NT2/D1 (cell line): ENCODE measurements at regions not wholly inside any gene's neighbourhood (a gene's known extent, or its start where the extent isn't known, plus 50 kb on each side); places are given as distances from the start of the nearest gene placed in this dataset.
A peak's percentile ranks its signal among the peaks of the same experiment; 100 is the strongest.

Source experiments
- DNase-seq: peaks from one replicate; pipeline ENCODE4 v3.0.0-alpha.2; 2011; ENCODE audit warnings: low read depth, low spot score
- H3K27me3 ChIP-seq: 2 replicates; pipeline ENCODE4 v1.6.0; 2011; ENCODE audit warnings: mild to moderate bottlenecking; ENCODE audit not compliant: insufficient read length, insufficient read depth
- H3K36me3 ChIP-seq: 2 replicates; pipeline ENCODE4 v1.6.1; 2011; ENCODE audit warnings: mild to moderate bottlenecking, low read length, mixed read lengths; ENCODE audit not compliant: insufficient read depth, insufficient read length
- H3K4me1 ChIP-seq: 2 replicates; pipeline ENCODE4 v1.5.1; 2011; ENCODE audit not compliant: insufficient read depth, insufficient read length
- H3K4me3 ChIP-seq: 2 replicates; pipeline ENCODE4 v1.5.1; 2011; ENCODE audit warnings: low read depth; ENCODE audit not compliant: insufficient read length
- H3K9ac ChIP-seq: 2 replicates; pipeline ENCODE4 v1.6.0; 2011; ENCODE audit warnings: low read depth; ENCODE audit not compliant: insufficient read length
- H3K9me3 ChIP-seq: 2 replicates; pipeline ENCODE4 v1.5.1; 2011; ENCODE audit warnings: mild to moderate bottlenecking, low read length; ENCODE audit not compliant: insufficient read depth
- SUZ12 ChIP-seq: IDR thresholded peaks from 2 replicates; pipeline ENCODE4 v1.6.1; 2011; ENCODE audit not compliant: insufficient read length, insufficient read depth; ENCODE audit errors: extremely low read depth
- YY1 ChIP-seq: IDR thresholded peaks from 2 replicates; pipeline ENCODE4 v1.6.1; 2011; ENCODE audit not compliant: insufficient read length, insufficient read depth
- ZNF274 ChIP-seq: IDR thresholded peaks from 2 replicates; pipeline ENCODE4 v1.6.1; 2011; ENCODE audit warnings: mild to moderate bottlenecking, low read depth, low read length

- Histone ChIP-seq H3K36me3 (no peaks in the 10 kb centered on the region), H3K9ac (no peak overlapping the region), H3K4me1 (no peaks in the 10 kb centered on the region), H3K9me3 (no peaks in the 10 kb centered on the region), H3K27me3 (no peaks in the 10 kb centered on the region), H3K4me3 (no peak overlapping the region)
- TF ChIP-seq ZNF274: no peak
- TF ChIP-seq YY1: no peak
- no peak for TF ChIP-seq SUZ12
- DNase-seq: no peak
These were observed 321.4 kb upstream of the WWC1 start for GRCh38 chr5:167969998-167970397.

- no peaks in the 10 kb centered on the region for H3K27me3 ChIP-seq
- TF ChIP-seq SUZ12 (no peak), YY1 (no peak), ZNF274 (no peak)
- H3K9ac ChIP-seq: no peak overlapping the region
- no peaks in the 10 kb centered on the region for H3K9me3 ChIP-seq
- H3K4me3 ChIP-seq: no peak overlapping the region
- H3K4me1 ChIP-seq: no peaks in the 10 kb centered on the region
- DNase-seq: no peak
- H3K36me3 ChIP-seq: no peaks in the 10 kb centered on the region
These were observed 319.7 kb upstream of the WWC1 start for GRCh38 chr5:167971706-167972105.

GRCh38 chr5:167973126-167973525 lies 318.3 kb upstream of the WWC1 start:
- no peak overlapping the region for H3K9ac ChIP-seq
- H3K9me3 ChIP-seq: no peaks in the 10 kb centered on the region
- no peaks in the 10 kb centered on the region for H3K36me3 ChIP-seq
- no peak overlapping the region for H3K4me3 ChIP-seq
- no peak for DNase-seq
- no peaks in the 10 kb centered on the region for H3K4me1 ChIP-seq
- TF ChIP-seq ZNF274 (no peak), SUZ12 (no peak)
- no peaks in the 10 kb centered on the region for H3K27me3 ChIP-seq

- H3K36me3 ChIP-seq: no peaks in the 10 kb centered on the region
- no peak overlapping the region for H3K4me3 ChIP-seq
- DNase-seq: no peak
- H3K4me1 ChIP-seq: no peaks in the 10 kb centered on the region
- no peak for TF ChIP-seq SUZ12
- no peaks in the 10 kb centered on the region for H3K9me3 ChIP-seq
- H3K27me3 ChIP-seq: no peaks in the 10 kb centered on the region
- H3K9ac ChIP-seq: no peak overlapping the region
These were observed 306.5 kb upstream of the WWC1 start for GRCh38 chr5:167984951-167985350.

- no peak for TF ChIP-seq ZNF274
- no peak for TF ChIP-seq YY1
- TF ChIP-seq SUZ12: no peak
- DNase-seq: no peak
- Histone ChIP-seq H3K9me3 (no peaks in the 10 kb centered on the region), H3K27me3 (no peaks in the 10 kb centered on the region), H3K4me3 (no peak overlapping the region), H3K36me3 (no peaks in the 10 kb centered on the region), H3K9ac (no peak overlapping the region), H3K4me1 (no peaks in the 10 kb centered on the region)
These were observed 306.1 kb upstream of the WWC1 start for GRCh38 chr5:167985373-167985772.

- TF ChIP-seq YY1 (no peak), ZNF274 (no peak), SUZ12 (no peak)
These were observed 303.8 kb upstream of the WWC1 start for GRCh38 chr5:167987490-167988280.

GRCh38 chr5:167992868-167993267 lies 298.6 kb upstream of the WWC1 start:
- no peaks in the 10 kb centered on the region for H3K9me3 ChIP-seq
- no peak overlapping the region for H3K9ac ChIP-seq
- no peaks in the 10 kb centered on the region for H3K4me1 ChIP-seq
- H3K36me3 ChIP-seq: no peaks in the 10 kb centered on the region
- DNase-seq: no peak
- H3K4me3 ChIP-seq: no peak overlapping the region
- no peaks in the 10 kb centered on the region for H3K27me3 ChIP-seq
- no peak for TF ChIP-seq ZNF274

More at GRCh38 chr5:167987490-167988280, 303.8 kb upstream of the WWC1 start:
- DNase-seq: peak; percentile 15
- H3K36me3 ChIP-seq: no peaks in the 10 kb centered on the region
- H3K27me3 ChIP-seq: no peaks in the 10 kb centered on the region
- no peak overlapping the region for H3K9ac ChIP-seq
- no peak overlapping the region for H3K4me3 ChIP-seq
- no peaks in the 10 kb centered on the region for H3K9me3 ChIP-seq
- H3K4me1 ChIP-seq: no peaks in the 10 kb centered on the region

GRCh38 chr5:167993771-167994170 lies 297.7 kb upstream of the WWC1 start:
- TF ChIP-seq YY1: no peak
- no peak for TF ChIP-seq ZNF274
- no peak for TF ChIP-seq SUZ12
- no peak for DNase-seq
- no peaks in the 10 kb centered on the region for H3K36me3 ChIP-seq
- no peaks in the 10 kb centered on the region for H3K9me3 ChIP-seq
- no peaks in the 10 kb centered on the region for H3K27me3 ChIP-seq
- no peak overlapping the region for H3K4me3 ChIP-seq
- H3K9ac ChIP-seq: no peak overlapping the region
- H3K4me1 ChIP-seq: no peaks in the 10 kb centered on the region
